DND-41 (cell line): ENCODE measurements at regions not wholly inside any gene's neighbourhood (a gene's known extent, or its start where the extent isn't known, plus 50 kb on each side); places are given as distances from the start of the nearest gene placed in this dataset.

Source experiments
- ATAC-seq: fragments of 200-7000 bp; cut with Tn5 transposase; 3 replicates; pipeline ENCODE4 v1.9.1; 2021; ENCODE audit warnings: low read depth; ENCODE audit not compliant: insufficient read depth
- DNase-seq: peaks from one replicate; pipeline ENCODE4 v3.0.0-alpha.2; 2020
- H2AFZ ChIP-seq: 2 replicates; pipeline ENCODE4 v1.6.0; 2012; ENCODE audit warnings: low read depth, low read length
- H3K27ac ChIP-seq: 2 replicates; pipeline ENCODE4 v1.5.1; 2012; ENCODE audit warnings: low read length, inconsistent platforms
- H3K27me3 ChIP-seq: fragments of 200-600 bp; sonication (generic); 2 replicates; pipeline ENCODE4 v1.6.0; 2012; ENCODE audit warnings: low read length, mild to moderate bottlenecking, inconsistent platforms; ENCODE audit not compliant: insufficient read depth, poor library complexity
- H3K36me3 ChIP-seq: 2 replicates; pipeline ENCODE4 v1.5.1; 2012; ENCODE audit warnings: low read length, inconsistent platforms; ENCODE audit not compliant: insufficient read depth
- H3K4me1 ChIP-seq: 2 replicates; pipeline ENCODE4 v1.5.1; 2012; ENCODE audit warnings: mild to moderate bottlenecking, low read length; ENCODE audit not compliant: insufficient read depth
- H3K4me2 ChIP-seq: 2 replicates; pipeline ENCODE4 v1.6.0; 2012; ENCODE audit warnings: mild to moderate bottlenecking, moderate library complexity, low read length, inconsistent platforms; ENCODE audit not compliant: insufficient read depth
- H3K4me3 ChIP-seq, 2 experiments: fragments of 200-600 bp in 1 of 2; shearing (Covaris generic) in 1 of 2; 2 replicates each; pipeline ENCODE4 v1.5.1; 2012 to 2016; ENCODE audit warnings: inconsistent platforms in 2 of 2, low read length in 2 of 2, mild to moderate bottlenecking in 2 of 2, low read depth in 1 of 2, moderate library complexity in 1 of 2
- H3K79me2 ChIP-seq: 2 replicates; pipeline ENCODE4 v1.6.0; 2012; ENCODE audit warnings: low read length, inconsistent platforms; ENCODE audit not compliant: insufficient read depth
- H3K9ac ChIP-seq: 2 replicates; pipeline ENCODE4 v1.6.0; 2012; ENCODE audit warnings: low read depth, mild to moderate bottlenecking, inconsistent platforms, low read length, moderate library complexity
- H3K9me3 ChIP-seq: 2 replicates; pipeline ENCODE4 v1.5.1; 2012; ENCODE audit warnings: low read length, moderate library complexity, mild to moderate bottlenecking, inconsistent platforms; ENCODE audit not compliant: insufficient read depth, severe bottlenecking
- H4K20me1 ChIP-seq: 2 replicates; pipeline ENCODE4 v1.6.0; 2012; ENCODE audit warnings: low read length; ENCODE audit not compliant: insufficient read depth
- CTCF ChIP-seq: IDR thresholded peaks from 2 replicates; pipeline ENCODE4 v1.5.1; 2012; ENCODE audit warnings: borderline replicate concordance, low read length, moderate library complexity, mild to moderate bottlenecking; ENCODE audit not compliant: poor library complexity, severe bottlenecking; ENCODE audit errors: extremely low read depth
- EZH2 ChIP-seq: IDR thresholded peaks from 3 replicates; pipeline ENCODE4 v1.6.1; 2012; ENCODE audit warnings: borderline replicate concordance, low read depth, mild to moderate bottlenecking, moderate library complexity, low read length, inconsistent platforms; ENCODE audit not compliant: severe bottlenecking

GRCh38 chr21:16550118-16550517 is 820.3 kb downstream of the USP25 start:
- Histone ChIP-seq H3K9ac (no peak overlapping the region), H3K27ac (no peak overlapping the region), H3K9me3 (no peaks in the 10 kb centered on the region), H3K36me3 (no peaks in the 10 kb centered on the region), H3K79me2 (no peaks in the 10 kb centered on the region), H3K4me3 (no peak overlapping the region), H3K4me1 (no peaks in the 10 kb centered on the region), H3K27me3 (no peaks in the 10 kb centered on the region), H3K4me2 (no peak overlapping the region), H2AFZ (no peak overlapping the region), H4K20me1 (no peaks in the 10 kb centered on the region)
- TF ChIP-seq CTCF, result no peak
- DNase-seq (no peak), ATAC-seq (no peak)

- Histone ChIP-seq H3K4me3 (no peak overlapping the region), H2AFZ (no peak overlapping the region), H3K9ac (no peak overlapping the region), H3K4me1 (no peaks in the 10 kb centered on the region), H4K20me1 (no peaks in the 10 kb centered on the region), H3K27me3 (no peaks in the 10 kb centered on the region), H3K27ac (no peak overlapping the region), H3K4me2 (no peak overlapping the region), H3K36me3 (no peaks in the 10 kb centered on the region), H3K79me2 (no peaks in the 10 kb centered on the region), H3K9me3 (no peaks in the 10 kb centered on the region)
- no peak for TF ChIP-seq CTCF
- no peak for TF ChIP-seq EZH2
- ATAC-seq, result no peak
- DNase-seq, result no peak
Observed at GRCh38 chr21:16550917-16551741, 821.3 kb downstream of the USP25 start.

- Histone ChIP-seq H3K36me3 (no peaks in the 10 kb centered on the region), H4K20me1 (no peaks in the 10 kb centered on the region), H3K27me3 (no peaks in the 10 kb centered on the region), H3K4me2 (no peak overlapping the region), H3K9ac (no peak overlapping the region), H3K9me3 (no peaks in the 10 kb centered on the region), H3K4me3 (no peak overlapping the region), H3K79me2 (no peaks in the 10 kb centered on the region), H2AFZ (no peak overlapping the region), H3K27ac (no peak overlapping the region), H3K4me1 (no peaks in the 10 kb centered on the region)
- no peak for ATAC-seq
- no peak for DNase-seq
- TF ChIP-seq CTCF, result no peak
- TF ChIP-seq EZH2, result no peak
Observed at GRCh38 chr21:16552880-16553279, 823.1 kb downstream of the USP25 start.
